ENCODE measurements at regions not wholly inside any gene's neighbourhood (a gene's known extent, or its start where the extent isn't known, plus 50 kb on each side); places are given as distances from the start of the nearest gene placed in this dataset.

DNA sequence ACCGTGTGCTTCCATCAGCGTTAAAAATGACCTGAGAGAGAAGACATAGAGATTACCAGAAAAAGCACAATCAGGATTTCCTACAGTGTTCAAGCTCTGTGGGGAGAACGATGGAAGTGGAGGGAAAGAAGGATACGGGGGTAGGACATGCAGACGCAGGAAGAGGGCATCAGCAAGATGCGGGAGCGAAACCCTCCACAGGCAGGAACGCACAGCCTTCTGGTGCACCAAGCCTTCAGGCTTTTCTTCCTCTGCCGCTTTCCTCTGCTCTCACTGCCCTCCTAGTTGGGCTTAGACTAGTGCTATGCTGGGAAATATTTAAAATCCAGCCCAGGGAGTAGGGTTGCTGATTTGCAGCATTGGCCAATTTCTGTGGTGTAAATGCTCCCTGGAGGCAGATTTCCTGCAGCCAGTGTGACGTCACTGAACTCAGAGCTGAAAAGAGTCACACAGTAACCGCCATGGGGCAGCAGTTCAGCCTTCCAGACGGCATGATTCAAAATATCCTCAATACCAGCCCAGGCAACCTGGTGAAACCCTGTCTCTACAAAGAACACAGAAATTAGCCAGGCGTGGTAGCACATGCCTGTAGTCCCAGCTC is 205.1 kb upstream of the SOX1 start:
- no peak overlapping the region for H3K27ac ChIP-seq

DNA sequence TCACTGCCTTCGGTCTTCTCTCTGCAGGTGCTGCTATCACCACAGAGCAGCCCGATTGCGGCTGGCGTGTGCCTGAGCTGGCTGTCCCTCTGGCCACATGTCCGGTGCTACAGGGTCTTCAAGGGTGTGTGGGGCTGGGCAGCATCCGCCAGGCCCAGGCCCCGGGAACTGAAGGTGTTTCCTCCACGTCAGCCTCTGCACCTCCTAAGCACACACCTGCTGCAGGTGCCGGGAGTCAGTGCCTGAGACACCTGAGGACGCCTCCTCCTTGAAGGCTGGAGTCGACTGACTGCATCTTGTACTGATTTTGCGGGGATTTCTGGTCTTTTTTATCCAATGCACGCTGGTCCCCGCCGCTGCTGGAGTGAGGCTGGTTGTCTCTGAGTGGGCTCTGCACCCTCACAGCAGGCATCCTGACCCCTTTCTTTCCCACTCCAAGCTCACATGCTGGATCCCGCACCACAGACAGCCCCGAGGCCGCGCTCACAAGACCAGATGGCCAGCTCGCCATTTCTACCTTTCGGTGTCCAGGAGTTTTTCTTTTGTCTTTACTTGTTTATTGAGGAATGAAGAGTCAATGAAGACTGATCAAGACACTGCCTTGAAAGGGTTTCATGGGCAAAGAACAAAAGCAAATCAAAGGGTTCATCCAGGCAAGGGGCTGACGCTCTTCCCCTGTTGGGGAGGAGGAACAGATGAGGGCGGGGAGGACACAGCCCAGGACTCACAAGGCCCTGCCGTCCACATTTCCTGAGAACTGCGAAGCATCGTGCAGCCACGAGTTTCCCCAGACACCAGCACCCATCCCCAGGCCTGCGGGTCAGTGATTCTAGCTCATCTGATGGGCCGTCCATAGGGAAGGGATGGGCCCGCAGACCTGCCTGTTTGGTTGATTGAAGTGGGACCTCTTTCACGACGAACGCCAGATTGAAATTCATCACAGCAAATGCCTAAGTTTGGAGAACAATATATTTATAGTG is 203.8 kb upstream of the SOX1 start:
- Histone ChIP-seq H3K27ac (no peak overlapping the region), H3K4me3 (no peak overlapping the region)

More for the DNA sequence above, 205.1 kb upstream of the SOX1 start:
- H3K4me3 ChIP-seq = no peak overlapping the region

- H3K4me3 ChIP-seq = no peak overlapping the region
- H3K27ac ChIP-seq = no peak overlapping the region
Measured at GRCh38 chr13:111864566-111864965, 202.4 kb upstream of the SOX1 start.

- no peak overlapping the region for H3K27ac ChIP-seq
- H3K4me3 ChIP-seq = no peak overlapping the region
Measured at GRCh38 chr13:111865046-111865445, 201.9 kb upstream of the SOX1 start.

DNA sequence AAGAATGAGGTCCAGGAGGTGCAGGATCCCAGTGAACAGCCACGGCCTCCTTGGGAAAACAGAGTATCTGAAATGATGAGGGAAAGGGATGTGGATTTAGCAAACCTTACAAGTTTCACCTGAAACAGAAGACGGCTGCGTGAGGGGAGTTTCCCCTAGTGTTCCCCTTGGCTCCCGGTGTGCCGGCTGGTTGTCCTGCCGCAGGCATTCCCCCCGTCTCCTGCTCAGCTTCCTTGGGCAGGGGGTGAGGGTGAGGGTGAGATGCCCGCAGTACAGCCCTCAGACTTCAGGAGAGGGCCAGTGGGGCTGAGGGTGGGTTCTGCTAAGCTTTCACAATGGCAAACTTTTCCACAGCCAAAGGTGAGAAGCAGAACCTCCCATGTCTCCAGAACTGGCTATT is 201.1 kb upstream of the SOX1 start:
- no peak overlapping the region for H3K4me3 ChIP-seq
- H3K27ac ChIP-seq = no peak overlapping the region

DNA sequence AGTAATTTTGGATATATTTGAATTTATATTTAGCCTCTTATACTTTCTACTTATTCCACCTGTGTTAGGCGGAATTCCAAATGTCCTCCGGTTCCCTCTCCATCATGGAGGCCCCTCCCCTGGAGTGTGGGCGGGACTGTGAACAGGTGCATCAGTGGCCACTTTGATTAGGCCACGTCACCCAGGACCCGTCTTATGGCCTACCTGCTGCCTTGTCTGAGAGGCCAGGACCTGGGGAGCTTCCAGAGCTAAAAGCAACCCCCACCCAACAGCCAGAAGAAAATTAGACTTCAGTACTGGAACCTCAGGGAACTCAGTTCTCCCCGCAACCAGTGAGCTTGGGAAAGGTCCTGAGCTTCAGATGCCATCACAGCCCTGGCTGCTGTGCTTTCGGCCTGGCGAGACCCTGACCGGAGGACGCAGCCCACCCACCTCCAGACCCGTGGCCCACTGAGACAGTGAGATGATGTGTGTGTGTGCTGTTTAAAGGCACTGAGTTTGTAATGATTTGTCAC is 200.2 kb upstream of the SOX1 start:
- H3K4me3 ChIP-seq = no peak overlapping the region
- H3K27ac ChIP-seq = no peak overlapping the region

DNA sequence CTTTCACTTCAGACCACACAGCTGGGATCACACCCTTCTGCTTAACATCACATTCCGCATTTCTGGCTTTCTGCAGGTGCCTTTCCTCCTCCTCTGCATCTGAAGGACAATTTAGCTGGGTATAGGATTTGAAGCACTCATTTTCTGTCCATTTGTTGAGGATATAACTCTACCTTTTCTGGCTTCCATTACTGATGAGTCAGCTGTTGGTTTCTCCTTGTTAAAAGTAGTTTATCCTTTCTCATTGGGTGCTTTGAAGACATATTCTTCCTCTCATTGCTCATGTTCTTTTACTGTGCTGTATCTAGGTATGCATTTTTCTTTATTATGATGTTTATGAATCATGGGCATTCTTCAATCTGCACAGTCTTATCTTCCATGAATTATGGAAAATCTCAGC is 199.3 kb upstream of the SOX1 start:
- no peak overlapping the region for H3K4me3 ChIP-seq
- no peak overlapping the region for H3K27ac ChIP-seq

GRCh38 chr13:111868716-111869115 is 198.2 kb upstream of the SOX1 start:
- no peak overlapping the region for H3K27ac ChIP-seq
- no peak overlapping the region for H3K4me3 ChIP-seq

DNA sequence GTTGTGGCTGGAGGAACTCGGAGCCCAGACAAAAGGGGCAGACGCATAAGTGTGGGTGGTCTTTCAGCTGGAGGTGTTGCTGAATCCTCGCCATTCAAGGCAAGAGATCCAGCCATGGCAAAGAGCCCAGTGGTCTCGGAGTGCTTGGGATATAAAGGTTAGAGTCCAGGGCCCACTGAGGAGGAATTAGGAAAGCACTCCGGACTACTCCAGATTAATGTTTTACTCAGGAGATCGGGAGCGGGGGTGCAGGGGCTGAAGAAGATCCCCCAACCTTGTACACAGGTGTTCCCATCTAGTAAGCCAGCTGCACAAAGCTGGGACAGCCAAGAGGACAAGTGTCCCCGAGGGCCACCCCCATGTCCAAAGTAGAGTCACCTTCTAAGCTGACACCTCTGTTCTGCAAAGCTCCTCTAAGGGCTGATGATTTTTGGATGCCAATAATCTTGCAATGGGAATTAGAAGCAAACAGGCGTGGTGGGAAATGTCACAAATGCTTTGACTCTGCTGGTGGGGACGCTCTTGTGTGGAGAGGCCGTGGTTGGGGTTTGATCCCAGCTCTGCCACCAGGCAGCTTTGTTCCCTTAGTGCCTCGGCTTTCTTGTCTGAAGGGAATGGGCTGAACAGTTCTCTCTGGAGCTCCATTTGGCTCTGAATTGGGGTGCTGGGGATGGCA is 194.3 kb upstream of the SOX1 start:
- Histone ChIP-seq H3K4me3 (no peak overlapping the region), H3K27ac (no peak overlapping the region)

- no peak overlapping the region for H3K4me3 ChIP-seq
- no peak overlapping the region for H3K27ac ChIP-seq
Measured at GRCh38 chr13:111873676-111874178, 193.2 kb upstream of the SOX1 start.

DNA sequence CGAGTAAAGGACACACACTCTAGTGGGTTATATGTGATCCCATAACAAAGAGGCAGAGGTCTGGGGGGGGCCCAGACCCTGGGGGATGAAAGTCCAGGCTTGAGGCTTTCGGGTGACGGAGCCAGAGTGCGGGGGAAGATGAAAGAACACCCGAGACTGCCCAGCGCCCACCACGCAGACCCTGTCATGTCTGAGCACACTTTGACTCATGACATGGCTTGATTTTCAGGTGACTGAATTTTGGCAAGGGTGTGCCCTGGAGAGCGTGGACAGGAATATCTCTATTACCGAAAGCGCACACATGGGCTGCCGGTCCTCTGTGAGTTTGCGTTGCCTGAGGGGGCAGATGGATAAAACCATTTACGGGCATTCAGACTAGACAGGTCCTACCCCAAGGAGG is 192.0 kb upstream of the SOX1 start:
- no peak overlapping the region for H3K27ac ChIP-seq

DNA sequence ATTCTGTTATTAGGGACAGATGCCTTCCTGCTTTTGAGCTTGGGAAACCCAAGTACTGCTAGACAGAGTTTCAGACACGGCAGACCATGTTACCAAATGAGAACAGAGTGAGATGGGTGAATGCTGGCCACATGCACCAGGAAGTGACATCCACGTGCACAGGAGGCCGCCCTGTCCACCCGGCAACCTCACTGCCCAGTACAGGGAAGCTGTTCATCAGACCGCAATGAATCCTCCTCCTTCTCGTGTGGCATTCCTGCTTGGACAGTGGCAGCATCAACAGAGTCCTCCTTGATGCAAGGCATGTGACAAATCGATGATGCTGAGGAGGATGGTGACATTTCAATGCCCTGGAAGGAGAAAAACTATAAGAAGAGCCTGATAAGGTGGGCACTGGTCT is 191.0 kb upstream of the SOX1 start:
- H3K4me3 ChIP-seq = no peak overlapping the region
- H3K27ac ChIP-seq = no peak overlapping the region

More for the DNA sequence above, 192.0 kb upstream of the SOX1 start:
- no peak overlapping the region for H3K4me3 ChIP-seq

GRCh38 chr13:111876506-111876905 is 190.4 kb upstream of the SOX1 start:
- Histone ChIP-seq H3K4me3 (no peak overlapping the region), H3K27ac (no peak overlapping the region)

DNA sequence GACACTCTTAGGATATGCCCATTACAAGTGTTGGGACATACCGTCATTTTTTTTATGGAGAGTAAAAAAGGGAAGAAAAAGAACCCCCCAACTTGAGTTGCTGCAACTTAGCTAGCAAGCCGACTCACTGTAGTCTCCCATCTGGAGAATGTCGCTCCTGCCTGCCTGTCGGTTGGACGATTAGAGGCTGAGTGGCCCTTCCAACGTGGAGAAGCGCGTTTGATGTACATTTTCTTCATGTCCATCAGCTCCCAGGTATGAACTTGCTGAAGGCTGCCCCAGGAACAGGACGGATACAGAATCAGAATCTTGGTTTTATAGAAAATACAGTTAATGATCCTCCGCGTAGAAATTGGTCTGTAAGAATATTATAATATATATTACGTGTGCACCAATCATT is 189.0 kb upstream of the SOX1 start:
- Histone ChIP-seq H3K4me3 (no peak overlapping the region), H3K27ac (no peak overlapping the region)

DNA sequence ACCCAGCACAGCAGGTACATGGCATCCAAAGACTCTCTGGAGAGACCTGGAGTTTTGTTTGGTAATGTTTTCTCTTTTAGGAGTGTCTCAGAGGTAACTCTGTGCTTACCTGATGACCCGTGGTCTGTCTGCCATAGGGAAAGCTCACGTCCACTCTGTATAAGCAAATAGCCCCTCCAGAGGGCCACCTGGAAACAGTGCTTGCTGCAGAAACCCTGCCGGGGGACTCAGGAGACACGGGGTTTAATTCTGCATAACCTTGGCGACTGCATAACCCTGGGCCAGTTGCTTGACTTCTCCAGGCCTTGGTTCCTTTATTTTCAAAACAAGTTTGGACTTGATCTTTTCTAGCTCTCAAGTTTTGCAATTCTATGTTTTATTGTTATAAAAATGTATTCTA is 187.2 kb upstream of the SOX1 start:
- H3K4me3 ChIP-seq = no peak overlapping the region
- no peak overlapping the region for H3K27ac ChIP-seq

DNA sequence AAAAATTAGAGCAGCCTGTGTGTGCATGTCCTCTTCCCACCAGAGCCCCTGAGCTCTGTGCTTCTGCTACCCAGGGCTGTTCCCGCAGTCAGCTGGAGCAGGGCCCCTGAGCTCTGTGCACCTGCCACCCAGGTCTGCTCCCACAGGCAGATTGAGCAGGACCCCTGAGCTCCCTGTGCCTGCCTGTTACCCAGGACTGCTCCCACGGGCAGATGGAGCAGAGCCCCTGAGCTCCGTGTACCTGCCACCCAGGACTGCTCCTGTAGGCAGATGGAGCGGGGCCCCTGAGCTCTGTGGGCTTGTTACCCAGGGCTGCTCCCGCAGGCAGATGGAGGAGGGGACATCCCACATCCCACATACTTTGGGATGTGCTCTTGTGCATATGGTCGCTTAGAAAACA is 186.8 kb upstream of the SOX1 start:
- Histone ChIP-seq H3K27ac (no peak overlapping the region), H3K4me3 (no peak overlapping the region)

GRCh38 chr13:111881700-111882099 is 185.2 kb upstream of the SOX1 start:
- Histone ChIP-seq H3K27ac (no peak overlapping the region), H3K4me3 (no peak overlapping the region)

DNA sequence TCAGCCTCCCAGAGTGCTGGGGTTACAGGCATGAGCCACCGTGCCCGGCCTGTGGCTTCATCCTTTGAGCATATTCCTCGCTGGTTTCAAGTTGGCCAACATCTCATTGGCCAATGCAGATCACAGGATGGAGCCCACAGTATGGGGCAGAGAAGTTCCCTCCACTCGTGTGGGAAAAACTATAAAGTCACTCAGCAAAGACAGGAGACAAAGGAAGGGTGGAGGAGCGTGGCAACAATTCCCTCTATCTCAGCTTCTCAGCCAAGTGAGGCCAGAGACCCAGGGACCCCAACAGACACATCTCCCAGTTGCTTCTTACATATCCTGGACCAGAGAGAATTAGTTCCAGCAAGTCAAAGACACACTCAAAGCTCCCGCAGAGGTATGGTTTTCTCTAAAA is 184.6 kb upstream of the SOX1 start:
- H3K4me3 ChIP-seq = no peak overlapping the region
- H3K27ac ChIP-seq = no peak overlapping the region

DNA sequence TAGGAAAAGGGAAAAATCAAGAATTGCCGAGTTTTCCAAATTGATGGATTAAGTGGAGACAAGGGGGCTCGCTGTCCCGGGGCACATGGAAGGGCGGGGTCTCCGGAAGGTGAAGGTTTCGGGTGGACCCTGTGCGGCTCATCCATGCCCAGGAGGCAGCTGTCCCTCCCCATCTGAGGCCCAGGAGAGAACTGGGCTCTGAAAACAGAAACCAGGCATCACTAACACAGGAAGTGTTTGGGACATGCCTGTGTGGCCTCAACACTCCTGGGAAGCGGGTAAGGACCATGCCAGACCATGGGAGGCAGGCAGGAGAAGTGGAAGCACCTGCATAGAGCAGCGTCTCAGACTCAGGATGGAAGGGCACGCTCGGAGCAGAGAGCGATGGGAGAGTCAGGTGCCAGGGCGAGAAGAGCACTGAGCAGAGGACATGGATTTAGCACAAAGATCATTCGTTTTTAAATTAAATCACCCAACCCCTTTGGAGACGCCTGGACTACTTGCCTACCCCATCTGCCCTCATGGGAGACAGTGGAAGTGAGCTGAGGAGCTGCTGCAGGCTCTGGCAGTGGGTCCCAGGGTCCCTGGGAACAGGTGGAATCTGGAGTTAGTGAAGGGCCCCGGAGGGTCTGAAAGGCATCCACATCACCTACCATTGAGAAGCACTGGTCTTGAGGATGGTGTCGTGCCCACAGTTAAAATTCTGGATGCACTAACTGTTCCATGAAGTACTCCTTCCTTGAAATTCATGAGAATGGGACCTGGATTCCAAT is 183.2 kb upstream of the SOX1 start:
- H3K27ac ChIP-seq = no peak overlapping the region
- no peak overlapping the region for H3K4me3 ChIP-seq

All from skin epidermis (tissue), 12 donors.